GM18520 (cell line): ENCODE measurements at regions not wholly inside any gene's neighbourhood (a gene's known extent, or its start where the extent isn't known, plus 50 kb on each side); places are given as distances from the start of the nearest gene placed in this dataset.
"Not testable (repeated sequence)": the region's sequence is repeated elsewhere in the genome, so short reads cannot be mapped to it uniquely, and the experiment has no call there.

Experiments
- ATAC-seq: cut with Tn5 transposase; IDR thresholded peaks from one replicate; pipeline ENCODE4 v1.9.1; 2021; ENCODE audit not compliant: unreplicated experiment

GRCh38 chr1:213751064-213751397, 236.7 kb upstream of the PROX1 start:
- no peak for ATAC-seq

- ATAC-seq, result no peak
Measured at GRCh38 chr1:213759359-213760181, 228.2 kb upstream of the PROX1 start.

DNA sequence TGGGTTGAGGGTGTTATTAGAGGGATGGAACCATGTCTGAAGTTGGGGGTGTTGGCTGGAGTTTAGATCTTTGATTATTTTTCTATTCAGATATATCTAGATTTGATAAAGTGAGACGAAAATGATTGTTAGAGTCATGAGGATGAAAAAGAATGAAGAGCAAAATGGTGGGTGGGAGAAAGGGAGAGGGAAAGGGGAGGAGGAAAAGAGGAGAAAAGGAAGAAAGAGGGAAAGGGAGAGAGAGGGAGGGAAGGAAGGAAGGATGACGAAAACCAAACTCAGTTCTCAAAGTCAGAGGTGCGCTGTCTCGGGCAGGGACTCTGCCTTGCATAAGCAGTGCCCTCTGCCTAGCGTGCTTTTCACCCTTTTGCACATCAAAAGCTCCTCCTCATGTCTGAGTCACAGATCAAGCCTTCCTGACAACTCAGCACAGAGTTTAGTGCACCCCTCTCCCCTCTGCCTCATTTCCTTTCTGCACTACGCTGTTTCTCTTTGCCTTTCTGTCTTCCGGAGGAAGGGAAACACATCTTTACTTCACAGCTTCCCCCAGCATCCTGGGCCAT, 225.8 kb upstream of the PROX1 start:
- ATAC-seq, result no peak

DNA sequence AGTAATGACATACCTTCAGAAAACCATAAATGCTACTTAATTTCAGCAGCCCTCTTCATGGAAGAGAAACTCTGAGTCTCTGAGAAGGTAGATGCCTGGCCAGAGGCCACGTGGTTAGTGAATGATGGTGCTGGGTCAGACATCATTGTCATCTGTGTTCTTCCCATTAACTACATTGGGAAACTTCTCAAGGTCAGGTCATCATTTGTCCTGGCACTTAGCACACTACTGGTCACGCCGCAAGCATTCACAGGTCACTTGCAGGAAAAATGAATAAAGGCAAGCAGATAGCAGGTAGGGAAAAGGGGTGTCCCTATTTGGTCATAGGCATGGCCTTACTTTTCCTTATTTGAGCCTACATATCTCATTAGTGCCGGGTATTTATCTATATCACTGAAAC, 220.1 kb upstream of the PROX1 start:
- no peak for ATAC-seq

GRCh38 chr1:213772128-213773063, 215.4 kb upstream of the PROX1 start:
- ATAC-seq, result no peak

DNA sequence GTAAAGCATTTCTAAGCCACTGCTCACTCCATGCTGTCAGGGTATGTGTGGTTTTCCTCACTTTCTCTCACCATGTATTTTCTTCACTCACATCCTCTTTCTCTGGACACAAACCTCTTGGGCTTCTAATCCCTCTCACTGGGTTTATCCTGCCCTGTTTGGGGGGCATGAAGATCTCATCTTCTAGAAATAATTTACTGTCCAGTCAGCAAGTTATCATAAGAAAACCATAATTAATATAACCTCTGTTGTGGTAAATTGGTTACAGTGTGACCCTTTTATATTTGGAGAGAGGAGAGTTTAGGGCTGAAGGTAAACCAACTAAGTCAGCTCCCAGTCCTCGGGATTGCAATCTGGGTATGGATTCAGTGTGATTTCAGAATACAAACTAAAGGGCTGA, 213.8 kb upstream of the PROX1 start:
- ATAC-seq, result no peak

DNA sequence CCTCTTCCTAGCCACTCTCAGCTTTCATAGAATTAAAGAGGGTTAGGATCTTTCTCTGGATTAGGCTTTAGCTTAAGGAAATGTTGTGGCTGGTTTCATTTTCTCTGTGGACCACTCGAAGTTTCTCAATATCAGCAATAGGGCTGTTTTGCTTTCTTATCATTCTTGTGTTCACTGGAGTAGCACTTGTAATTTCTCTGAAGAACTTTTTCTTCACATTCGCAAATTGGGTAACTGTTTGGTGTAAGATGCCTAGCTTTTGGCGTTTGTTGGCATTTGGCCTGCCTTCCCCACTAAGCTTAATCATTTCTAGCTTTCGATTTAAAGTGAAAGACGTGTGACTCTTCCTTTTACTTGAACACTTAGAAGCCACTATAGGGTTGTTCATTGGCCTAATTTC, 210.8 kb upstream of the PROX1 start:
- ATAC-seq, result no peak

GRCh38 chr1:213779228-213779627, 208.5 kb upstream of the PROX1 start:
- ATAC-seq, result no peak

GRCh38 chr1:213782941-213783672, 204.7 kb upstream of the PROX1 start:
- ATAC-seq, result no peak

DNA sequence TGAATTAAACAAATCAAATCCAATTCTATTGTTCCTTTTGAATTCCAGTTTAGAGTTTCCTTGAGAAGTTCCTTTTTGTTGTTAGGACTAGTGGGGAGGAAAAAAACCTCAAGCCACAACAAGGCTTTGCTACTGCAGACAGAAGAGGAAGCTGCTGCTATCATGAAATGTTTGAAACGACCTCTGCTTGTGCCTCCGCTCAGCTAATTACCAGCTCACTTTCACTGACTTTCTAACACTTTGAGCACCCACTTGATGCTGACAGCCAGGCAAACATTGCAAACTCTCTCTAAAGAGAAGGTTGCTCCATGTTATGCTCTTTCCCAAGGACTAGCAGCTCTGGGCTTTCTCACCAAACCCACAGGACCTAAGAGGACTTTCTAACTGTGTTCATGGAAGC, 203.9 kb upstream of the PROX1 start:
- no peak for ATAC-seq

- no peak for ATAC-seq
Measured at GRCh38 chr1:213786683-213787082, 201.1 kb upstream of the PROX1 start.

GRCh38 chr1:213790565-213790964, 197.2 kb upstream of the PROX1 start:
- no peak for ATAC-seq

GRCh38 chr1:213793482-213794067, 194.2 kb upstream of the PROX1 start:
- ATAC-seq, result no peak

GRCh38 chr1:213796525-213796924, 191.2 kb upstream of the PROX1 start:
- ATAC-seq, result no peak

DNA sequence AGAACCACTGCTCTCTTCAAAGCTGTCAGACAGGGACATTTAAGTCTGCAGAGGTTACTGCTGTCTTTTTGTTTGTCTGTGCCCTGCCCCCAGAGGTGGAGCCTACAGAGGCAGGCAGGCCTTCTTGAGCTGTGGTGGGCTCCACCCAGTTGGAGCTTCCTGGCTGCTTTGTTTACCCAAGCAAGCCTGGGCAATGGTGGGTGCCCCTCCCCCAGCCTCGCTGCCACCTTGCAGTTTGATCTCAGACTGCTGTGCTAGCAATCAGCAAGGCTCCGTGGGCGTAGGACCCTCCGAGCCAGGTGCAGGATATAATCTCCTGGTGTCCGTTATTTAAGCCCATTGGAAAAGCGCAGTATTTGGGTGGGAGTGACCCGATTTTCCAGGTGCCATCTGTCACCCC, 179.5 kb upstream of the PROX1 start:
- not testable (repeated sequence) for ATAC-seq

GRCh38 chr1:213817156-213817555, 170.6 kb upstream of the PROX1 start:
- ATAC-seq, result no peak

DNA sequence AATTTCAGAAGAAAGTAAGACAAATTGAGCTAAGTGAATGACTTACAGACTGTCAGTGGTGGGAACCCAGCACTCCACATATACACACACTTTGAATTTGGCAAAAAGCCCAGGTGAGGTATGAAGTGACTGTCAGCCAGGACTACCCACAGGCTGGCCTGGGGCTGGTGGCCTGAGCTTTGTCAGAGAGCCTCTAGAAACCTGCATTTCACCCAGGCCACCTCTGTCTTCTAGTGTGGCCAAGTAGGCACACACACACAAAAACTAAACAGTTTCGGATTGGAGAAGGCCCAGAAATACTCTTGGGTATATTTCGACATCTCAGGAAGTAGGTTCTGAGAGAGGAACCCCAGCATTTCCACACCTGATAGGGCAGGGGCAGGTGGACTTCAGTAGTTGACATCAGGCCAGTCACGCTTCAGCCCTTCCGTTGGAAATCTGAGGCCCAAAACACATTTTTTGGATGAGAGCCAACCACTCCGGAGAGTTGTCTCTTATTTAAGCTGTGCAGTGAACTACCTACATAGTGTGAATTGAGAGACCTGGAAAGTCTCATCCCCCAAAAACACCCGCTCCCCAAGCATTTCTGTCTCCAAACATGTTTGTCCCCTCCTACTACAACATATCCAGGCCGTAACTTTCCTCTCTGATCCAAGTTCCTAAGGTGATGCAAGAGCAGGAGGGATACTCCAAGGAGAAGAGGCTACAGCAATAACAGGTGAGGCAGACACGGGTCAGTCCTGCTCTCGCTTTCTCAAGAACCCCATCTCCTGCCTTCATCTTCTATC, 167.2 kb upstream of the PROX1 start:
- no peak for ATAC-seq

GRCh38 chr1:213821175-213821942, 166.4 kb upstream of the PROX1 start:
- no peak for ATAC-seq

DNA sequence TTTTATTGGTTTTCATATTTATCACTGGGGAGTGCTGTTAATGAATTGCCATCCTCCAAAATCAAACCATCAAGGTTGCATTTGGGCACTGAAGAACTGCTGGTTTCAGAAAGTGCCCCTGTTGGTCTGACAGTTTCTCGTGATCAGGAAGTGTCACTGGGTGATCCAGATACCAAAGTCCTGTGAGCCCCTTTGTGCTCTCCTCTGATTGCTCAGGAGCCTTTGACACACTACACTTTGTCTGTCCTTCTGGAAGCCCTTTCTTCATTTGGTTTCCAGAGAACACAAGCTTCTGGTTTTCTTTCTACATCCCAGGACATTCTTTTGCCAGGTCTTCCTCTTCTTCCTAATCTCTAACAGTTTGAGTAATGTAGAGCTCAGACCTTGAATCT, 165.8 kb upstream of the PROX1 start:
- ATAC-seq, result no peak
